OCI-LY3 (cell line): ENCODE measurements at regions not wholly inside any gene's neighbourhood (a gene's known extent, or its start where the extent isn't known, plus 50 kb on each side); places are given as distances from the start of the nearest gene placed in this dataset.

Source experiments
- H2AFZ ChIP-seq: fragments of 200-600, 300-600 bp; shearing (Covaris generic); 2 replicates; pipeline ENCODE4 v1.6.0; 2014; ENCODE audit warnings: antibody characterized with exemption, low read depth, low read length
- H3K27ac ChIP-seq: fragments of 200-600, 300-600 bp; sonication (generic); 2 replicates; pipeline ENCODE4 v1.5.1; 2014; ENCODE audit warnings: mild to moderate bottlenecking, low read length, moderate library complexity, mixed read lengths
- H3K27me3 ChIP-seq: fragments of 200-600, 300-600 bp; sonication (generic); 2 replicates; pipeline ENCODE4 v1.6.1; 2014; ENCODE audit warnings: low read depth, low read length, mixed read lengths
- H3K36me3 ChIP-seq: fragments of 200-600, 300-600 bp; sonication (generic); replicated peaks from 2 replicates; pipeline ENCODE3; 2014; ENCODE audit warnings: low read depth, low read length, mixed read lengths
- H3K4me1 ChIP-seq: fragments of 300-600, 200-600 bp; sonication (generic); 2 replicates; pipeline ENCODE4 v1.6.1; 2014; ENCODE audit warnings: low read length, mixed read lengths
- H3K4me2 ChIP-seq: fragments of 200-600, 300-600 bp; sonication (generic); 2 replicates; pipeline ENCODE4 v1.6.1; 2014; ENCODE audit warnings: low read length, mixed read lengths
- H3K4me3 ChIP-seq: fragments of 300-600, 200-600 bp; sonication (generic); 2 replicates; pipeline ENCODE4 v1.5.1; 2014; ENCODE audit warnings: antibody characterized with exemption, mild to moderate bottlenecking, low read length, moderate library complexity
- H3K79me2 ChIP-seq: fragments of 300-600, 200-600 bp; shearing (Covaris generic); 2 replicates; pipeline ENCODE4 v1.6.1; 2014; ENCODE audit warnings: mild to moderate bottlenecking, low read length, mixed read lengths
- H3K9ac ChIP-seq: fragments of 300-600, 200-600 bp; shearing (Covaris generic); 2 replicates; pipeline ENCODE4 v1.6.0; 2014; ENCODE audit warnings: mild to moderate bottlenecking, low read length, moderate library complexity
- H3K9me3 ChIP-seq: fragments of 200-600, 300-600 bp; shearing (Covaris generic); 2 replicates; pipeline ENCODE4 v1.6.1; 2014; ENCODE audit warnings: low read length, mixed read lengths; ENCODE audit not compliant: insufficient read depth
- H4K20me1 ChIP-seq: fragments of 200-600, 300-600 bp; sonication (generic); 2 replicates; pipeline ENCODE4 v1.6.1; 2016; ENCODE audit warnings: low read length, mixed read lengths; ENCODE audit not compliant: insufficient read depth
- CTCF ChIP-seq: fragments of 200-600, 300-600 bp; sonication (generic); IDR thresholded peaks from 2 replicates; pipeline ENCODE4 v1.5.1; 2014; ENCODE audit warnings: antibody characterized with exemption, low read length, low read depth
- EZH2phosphoT487 ChIP-seq: fragments of 200-600 bp; shearing (Covaris generic); IDR thresholded peaks from 2 replicates; pipeline ENCODE4 v1.6.1; 2018; ENCODE audit warnings: antibody characterized with exemption, mixed run types, low read depth

DNA sequence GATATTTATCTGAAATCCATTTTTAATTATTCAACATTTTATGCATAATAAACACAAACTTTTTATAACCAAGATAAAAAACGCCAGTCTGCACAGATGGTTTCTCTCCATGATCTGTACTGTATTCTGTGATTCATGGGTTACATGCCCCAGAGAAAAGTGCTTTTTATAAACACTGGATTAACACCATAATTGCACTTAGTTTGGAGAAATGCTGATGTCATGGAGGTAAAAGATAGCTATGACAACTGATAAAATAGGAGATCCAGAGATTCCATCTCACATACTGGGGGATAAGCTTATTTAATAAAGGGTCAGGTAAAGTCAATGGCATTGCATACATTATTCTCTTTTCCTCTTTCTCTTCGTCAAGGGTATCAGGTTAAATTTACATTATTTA, 1460.4 kb upstream of the ALCAM start:
- Histone ChIP-seq H3K4me3 (no peak overlapping the region), H3K27ac (no peak overlapping the region)

DNA sequence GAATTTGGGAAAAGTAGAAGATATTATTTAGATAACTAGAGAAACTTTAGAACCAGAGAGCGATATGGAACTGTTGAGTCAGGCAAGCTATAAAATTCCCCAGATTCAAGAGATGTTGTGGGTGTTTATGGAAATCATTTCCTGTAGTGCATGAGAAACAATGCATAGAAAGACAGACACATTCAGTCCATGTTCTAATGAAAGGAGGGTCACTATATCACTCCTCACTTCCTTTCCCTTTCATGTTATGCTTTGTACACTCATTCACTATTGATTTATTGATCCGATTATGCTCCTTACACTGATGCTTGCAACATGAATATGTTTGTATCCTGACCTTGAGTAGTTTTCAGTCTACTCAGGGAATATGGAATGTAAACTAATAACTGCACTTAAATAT, 1459.9 kb upstream of the ALCAM start:
- H3K36me3 ChIP-seq, result no peaks in the 10 kb centered on the region
- H3K9me3 ChIP-seq, result no peaks in the 10 kb centered on the region
- no peaks in the 10 kb centered on the region for H3K79me2 ChIP-seq
- H3K4me2 ChIP-seq, result no peak overlapping the region
- H3K27ac ChIP-seq, result no peak overlapping the region
- H3K27me3 ChIP-seq, result no peaks in the 10 kb centered on the region
- H3K9ac ChIP-seq, result no peak overlapping the region
- no peaks in the 10 kb centered on the region for H4K20me1 ChIP-seq
- no peaks in the 10 kb centered on the region for H3K4me1 ChIP-seq
- no peak overlapping the region for H3K4me3 ChIP-seq
- H2AFZ ChIP-seq, result no peak overlapping the region
- TF ChIP-seq EZH2phosphoT487 (no peak), CTCF (no peak)

More for the DNA sequence above, 1460.4 kb upstream of the ALCAM start:
- Histone ChIP-seq H4K20me1 (no peaks in the 10 kb centered on the region), H3K9me3 (no peaks in the 10 kb centered on the region), H3K9ac (no peak overlapping the region), H2AFZ (no peak overlapping the region), H3K27me3 (no peaks in the 10 kb centered on the region), H3K4me2 (no peak overlapping the region), H3K79me2 (no peaks in the 10 kb centered on the region), H3K4me1 (no peaks in the 10 kb centered on the region), H3K36me3 (no peaks in the 10 kb centered on the region)
- TF ChIP-seq CTCF, result no peak
- no peak for TF ChIP-seq EZH2phosphoT487

DNA sequence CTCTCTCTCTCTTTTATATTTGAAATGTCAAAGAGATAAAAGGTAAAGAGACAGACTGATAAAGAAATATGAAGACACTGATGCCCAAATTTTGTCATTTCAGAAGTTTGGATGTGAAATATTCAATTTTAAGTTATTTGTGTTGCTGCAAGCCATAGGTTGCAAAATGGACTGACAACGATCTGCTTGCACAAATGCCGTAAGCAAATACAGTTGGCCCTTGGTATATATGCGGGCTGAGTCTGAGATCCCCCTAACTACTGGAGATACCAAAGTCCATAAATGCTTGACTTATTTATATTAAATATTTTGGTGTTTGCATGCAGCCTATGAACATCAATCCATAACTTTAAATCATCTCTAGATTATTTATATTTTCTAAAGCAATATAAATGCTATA, 1459.1 kb upstream of the ALCAM start:
- no peak overlapping the region for H2AFZ ChIP-seq
- TF ChIP-seq CTCF, result no peak
- TF ChIP-seq EZH2phosphoT487, result no peak
- no peak overlapping the region for H3K27ac ChIP-seq
- H4K20me1 ChIP-seq, result no peaks in the 10 kb centered on the region
- no peaks in the 10 kb centered on the region for H3K79me2 ChIP-seq
- no peaks in the 10 kb centered on the region for H3K36me3 ChIP-seq
- no peak overlapping the region for H3K4me3 ChIP-seq
- no peaks in the 10 kb centered on the region for H3K27me3 ChIP-seq
- no peaks in the 10 kb centered on the region for H3K4me1 ChIP-seq
- H3K9me3 ChIP-seq, result no peaks in the 10 kb centered on the region
- no peak overlapping the region for H3K9ac ChIP-seq
- H3K4me2 ChIP-seq, result no peak overlapping the region

DNA sequence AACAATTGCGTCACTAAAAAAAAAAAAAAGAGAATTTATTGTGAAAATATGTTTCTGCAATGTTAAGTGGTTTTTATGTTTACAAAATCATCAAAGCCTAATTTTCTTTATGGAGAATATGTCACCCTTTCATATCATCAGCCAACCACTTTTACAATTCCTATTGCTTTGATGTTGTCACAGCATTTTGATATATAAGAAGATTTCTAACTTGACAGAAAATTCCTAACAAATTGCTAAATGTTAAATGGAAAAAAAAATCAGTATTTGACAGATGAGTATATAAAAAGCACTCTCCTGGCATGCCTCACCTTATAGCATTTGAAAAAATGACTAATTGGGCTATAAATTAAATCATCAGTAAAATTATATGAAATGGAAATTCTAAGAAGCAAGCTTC, 1457.3 kb upstream of the ALCAM start:
- H3K36me3 ChIP-seq, result no peaks in the 10 kb centered on the region
- no peak overlapping the region for H3K4me3 ChIP-seq
- H2AFZ ChIP-seq, result no peak overlapping the region
- no peak overlapping the region for H3K4me2 ChIP-seq
- no peaks in the 10 kb centered on the region for H3K79me2 ChIP-seq
- H4K20me1 ChIP-seq, result no peaks in the 10 kb centered on the region
- TF ChIP-seq EZH2phosphoT487 (no peak), CTCF (no peak)
- no peaks in the 10 kb centered on the region for H3K4me1 ChIP-seq
- H3K9me3 ChIP-seq, result no peaks in the 10 kb centered on the region
- H3K9ac ChIP-seq, result no peak overlapping the region
- no peaks in the 10 kb centered on the region for H3K27me3 ChIP-seq
- H3K27ac ChIP-seq, result no peak overlapping the region
